Retinal pigment epithelial cell (primary cell): ENCODE measurements at regions not wholly inside any gene's neighbourhood (a gene's known extent, or its start where the extent isn't known, plus 50 kb on each side); places are given as distances from the start of the nearest gene placed in this dataset.

ENCODE experiments used
- DNase-seq: peaks from one replicate; pipeline ENCODE4 v3.0.0-alpha.2; 2010; ENCODE audit warnings: low read depth
- H3K4me3 ChIP-seq: 2 replicates; pipeline ENCODE4 v1.5.1; 2011; ENCODE audit warnings: mild to moderate bottlenecking, low read length, control low read depth, moderate library complexity
- TF ChIP-seq, protein P1 (sequence below): conservative IDR thresholded peaks from 2 replicates; pipeline ENCODE4 v1.5.1; 2011; ENCODE audit warnings: low read depth, low read length, control low read depth, inconsistent platforms

DNA sequence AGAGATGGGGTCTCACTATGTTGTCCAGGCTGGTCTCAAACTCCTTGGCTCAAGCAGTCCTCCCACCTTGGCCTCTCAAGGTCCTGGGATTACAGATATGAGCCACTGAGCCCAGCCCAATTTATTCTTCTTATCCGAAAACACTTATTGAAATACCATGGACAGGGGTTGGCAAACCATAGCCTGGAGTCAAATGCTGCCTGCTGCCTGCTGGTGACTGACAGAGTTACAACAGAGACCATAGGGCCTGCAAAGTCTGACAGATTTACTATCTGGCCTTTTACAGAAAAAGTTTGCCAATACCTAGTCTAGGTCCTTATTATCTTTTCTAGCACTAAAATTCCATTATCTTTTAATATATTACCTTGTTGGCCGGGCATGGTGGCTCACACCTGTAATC is 87.1 kb upstream of the ZNF281 start:
- no peak for DNase-seq
- TF ChIP-seq, protein P1, sequence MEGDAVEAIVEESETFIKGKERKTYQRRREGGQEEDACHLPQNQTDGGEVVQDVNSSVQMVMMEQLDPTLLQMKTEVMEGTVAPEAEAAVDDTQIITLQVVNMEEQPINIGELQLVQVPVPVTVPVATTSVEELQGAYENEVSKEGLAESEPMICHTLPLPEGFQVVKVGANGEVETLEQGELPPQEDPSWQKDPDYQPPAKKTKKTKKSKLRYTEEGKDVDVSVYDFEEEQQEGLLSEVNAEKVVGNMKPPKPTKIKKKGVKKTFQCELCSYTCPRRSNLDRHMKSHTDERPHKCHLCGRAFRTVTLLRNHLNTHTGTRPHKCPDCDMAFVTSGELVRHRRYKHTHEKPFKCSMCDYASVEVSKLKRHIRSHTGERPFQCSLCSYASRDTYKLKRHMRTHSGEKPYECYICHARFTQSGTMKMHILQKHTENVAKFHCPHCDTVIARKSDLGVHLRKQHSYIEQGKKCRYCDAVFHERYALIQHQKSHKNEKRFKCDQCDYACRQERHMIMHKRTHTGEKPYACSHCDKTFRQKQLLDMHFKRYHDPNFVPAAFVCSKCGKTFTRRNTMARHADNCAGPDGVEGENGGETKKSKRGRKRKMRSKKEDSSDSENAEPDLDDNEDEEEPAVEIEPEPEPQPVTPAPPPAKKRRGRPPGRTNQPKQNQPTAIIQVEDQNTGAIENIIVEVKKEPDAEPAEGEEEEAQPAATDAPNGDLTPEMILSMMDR = no peak
- H3K4me3 ChIP-seq = no peak overlapping the region

DNA sequence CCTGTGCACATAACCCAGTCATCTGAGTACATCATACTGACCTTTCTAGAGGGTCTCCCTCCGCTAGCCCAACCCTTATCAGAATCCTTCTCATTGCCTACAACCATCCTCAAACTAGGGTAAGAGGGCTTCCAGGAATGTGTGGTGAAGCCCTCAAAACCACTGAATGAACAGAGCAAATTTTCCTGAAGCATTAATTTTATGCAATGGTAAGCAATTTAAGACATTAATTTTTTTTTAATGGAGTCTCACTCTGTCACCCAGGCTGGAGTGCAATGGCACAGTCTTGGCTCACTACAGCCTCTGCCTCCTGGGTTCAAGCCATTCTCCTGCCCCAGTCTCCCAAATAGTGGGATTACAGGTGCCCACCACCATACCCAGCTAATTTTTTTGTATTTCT is 86.1 kb upstream of the ZNF281 start:
- TF ChIP-seq, protein P1 = no peak
- no peak overlapping the region for H3K4me3 ChIP-seq
- no peak for DNase-seq

GRCh38 chr1:200493344-200493743 is 83.5 kb upstream of the ZNF281 start:
- no peak overlapping the region for H3K4me3 ChIP-seq
- TF ChIP-seq, protein P1 = no peak
- DNase-seq = no peak

DNA sequence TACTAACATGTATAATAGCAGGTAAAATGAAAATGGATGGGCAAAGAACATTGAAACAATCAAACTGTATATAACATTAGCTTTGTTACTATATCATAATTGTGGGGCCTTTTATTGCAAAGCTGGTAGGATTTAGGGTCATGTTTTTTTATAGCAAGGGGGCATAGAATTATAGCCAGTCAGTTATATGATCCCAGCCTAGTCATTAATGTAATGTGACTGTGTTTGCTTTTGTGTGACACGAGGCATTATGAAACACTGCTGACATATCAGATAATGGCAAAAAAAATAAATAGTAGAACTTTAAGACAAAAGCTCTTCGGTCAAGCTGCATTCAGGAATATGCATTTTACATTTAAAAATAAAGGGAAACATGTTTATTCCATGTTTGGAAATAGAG is 81.3 kb upstream of the ZNF281 start:
- TF ChIP-seq, protein P1 = no peak
- DNase-seq = no peak
- no peak overlapping the region for H3K4me3 ChIP-seq

- DNase-seq = no peak
- TF ChIP-seq, protein P1 = no peak
These were observed 80.3 kb upstream of the ZNF281 start for GRCh38 chr1:200490183-200490582.

GRCh38 chr1:200488375-200489165 is 78.7 kb upstream of the ZNF281 start:
- peak; percentile 56 for DNase-seq
- TF ChIP-seq, protein P1 = peak; percentile 86
- no peak overlapping the region for H3K4me3 ChIP-seq

More at GRCh38 chr1:200490183-200490582, 80.3 kb upstream of the ZNF281 start:
- H3K4me3 ChIP-seq = no peak overlapping the region

GRCh38 chr1:200487650-200488049 is 77.8 kb upstream of the ZNF281 start:
- TF ChIP-seq, protein P1 = no peak
- no peak overlapping the region for H3K4me3 ChIP-seq

More at GRCh38 chr1:200487650-200488049, 77.8 kb upstream of the ZNF281 start:
- no peak for DNase-seq
